HEK293T (cell line): ENCODE measurements at regions not wholly inside any gene's neighbourhood (a gene's known extent, or its start where the extent isn't known, plus 50 kb on each side); places are given as distances from the start of the nearest gene placed in this dataset.

Source experiments
- ARNT ChIP-seq: fragments of 450-650 bp; IDR thresholded peaks from 2 replicates; pipeline ENCODE4 v1.6.1; 2017; ENCODE audit warnings: mild to moderate bottlenecking
- BHLHE40 ChIP-seq: fragments of 450-650 bp; IDR thresholded peaks from 2 replicates; pipeline ENCODE4 v1.6.1; 2016; ENCODE audit warnings: mild to moderate bottlenecking, moderate library complexity, borderline replicate concordance
- CTBP1 ChIP-seq: fragments of 450-650 bp; IDR thresholded peaks from 2 replicates; pipeline ENCODE4 v1.6.1; 2016; ENCODE audit warnings: borderline replicate concordance
- ELF4 ChIP-seq: fragments of 450-650 bp; IDR thresholded peaks from 2 replicates; pipeline ENCODE4 v1.6.1; 2017; ENCODE audit warnings: antibody characterized with exemption
- FOXA1 ChIP-seq: fragments of 450-650 bp; IDR thresholded peaks from 2 replicates; pipeline ENCODE4 v1.6.1; 2016; ENCODE audit warnings: mild to moderate bottlenecking
- L3MBTL2 ChIP-seq: fragments of 450-650 bp; conservative IDR thresholded peaks from 2 replicates; pipeline ENCODE4 v1.6.1; 2016; ENCODE audit warnings: mild to moderate bottlenecking
- NFRKB ChIP-seq: fragments of 450-650 bp; IDR thresholded peaks from 2 replicates; pipeline ENCODE4 v1.6.1; 2016; ENCODE audit warnings: mild to moderate bottlenecking, moderate library complexity
- SP1 ChIP-seq: fragments of 450-650 bp; IDR thresholded peaks from 2 replicates; pipeline ENCODE4 v1.6.1; 2017
- SUZ12 ChIP-seq: fragments of 450-650 bp; IDR thresholded peaks from 2 replicates; pipeline ENCODE4 v1.6.1; 2016; ENCODE audit warnings: mild to moderate bottlenecking
- TARDBP ChIP-seq: fragments of 450-650 bp; IDR thresholded peaks from 2 replicates; pipeline ENCODE4 v1.6.1; 2016
- ZNF384 ChIP-seq: fragments of 450-650 bp; IDR thresholded peaks from 2 replicates; pipeline ENCODE4 v1.6.1; 2016

- TF ChIP-seq NFRKB (no peak), SP1 (no peak), ARNT (no peak), SUZ12 (no peak), BHLHE40 (no peak), ZNF384 (no peak), TARDBP (no peak), FOXA1 (no peak), CTBP1 (no peak), ELF4 (no peak), L3MBTL2 (no peak)
Observed at GRCh38 chr20:21613512-21613911, 92.0 kb upstream of the PAX1 start.
